Upper lobe of left lung (tissue), 4 donors: ENCODE measurements at regions not wholly inside any gene's neighbourhood (a gene's known extent, or its start where the extent isn't known, plus 50 kb on each side); places are given as distances from the start of the nearest gene placed in this dataset.

Source experiments
- EP300 ChIP-seq, 4 donors: sonication (generic); formaldehyde crosslinking; IDR thresholded peaks; one replicate each; pipeline ENCODE4 v1.5.1; 2017; ENCODE audit warnings: antibody characterized with exemption in 4 of 4, control low read depth in 2 of 4
- TF ChIP-seq, protein P1 (sequence below), 6 experiments: fragments of 450-650 bp in 4 of 6; fragments of 200-600 bp in 2 of 6; sonication (generic) in 2 of 6; IDR thresholded peaks; one replicate each; pipeline ENCODE4 v1.5.1; 2016 to 2019; ENCODE audit warnings: antibody characterized with exemption in 6 of 6

- TF ChIP-seq, protein P1, sequence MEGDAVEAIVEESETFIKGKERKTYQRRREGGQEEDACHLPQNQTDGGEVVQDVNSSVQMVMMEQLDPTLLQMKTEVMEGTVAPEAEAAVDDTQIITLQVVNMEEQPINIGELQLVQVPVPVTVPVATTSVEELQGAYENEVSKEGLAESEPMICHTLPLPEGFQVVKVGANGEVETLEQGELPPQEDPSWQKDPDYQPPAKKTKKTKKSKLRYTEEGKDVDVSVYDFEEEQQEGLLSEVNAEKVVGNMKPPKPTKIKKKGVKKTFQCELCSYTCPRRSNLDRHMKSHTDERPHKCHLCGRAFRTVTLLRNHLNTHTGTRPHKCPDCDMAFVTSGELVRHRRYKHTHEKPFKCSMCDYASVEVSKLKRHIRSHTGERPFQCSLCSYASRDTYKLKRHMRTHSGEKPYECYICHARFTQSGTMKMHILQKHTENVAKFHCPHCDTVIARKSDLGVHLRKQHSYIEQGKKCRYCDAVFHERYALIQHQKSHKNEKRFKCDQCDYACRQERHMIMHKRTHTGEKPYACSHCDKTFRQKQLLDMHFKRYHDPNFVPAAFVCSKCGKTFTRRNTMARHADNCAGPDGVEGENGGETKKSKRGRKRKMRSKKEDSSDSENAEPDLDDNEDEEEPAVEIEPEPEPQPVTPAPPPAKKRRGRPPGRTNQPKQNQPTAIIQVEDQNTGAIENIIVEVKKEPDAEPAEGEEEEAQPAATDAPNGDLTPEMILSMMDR (IDR thresholded peaks at IDR 0.05): no peak
- TF ChIP-seq EP300 (IDR thresholded peaks at IDR 0.05): no peak
Measured at GRCh38 chr10:2734603-2735002, 332.7 kb upstream of the PFKP start.
